Spleen (tissue), 7 donors: ENCODE measurements at regions not wholly inside any gene's neighbourhood (a gene's known extent, or its start where the extent isn't known, plus 50 kb on each side); places are given as distances from the start of the nearest gene placed in this dataset.
"Not testable (repeated sequence)": the region's sequence is repeated elsewhere in the genome, so short reads cannot be mapped to it uniquely, and the experiment has no call there.

Experiments used
- CTCF ChIP-seq, 11 experiments: fragments of 200-600 bp in 7 of 11; fragments of 450-650 bp in 4 of 11; sonication (generic) in 4 of 11; IDR thresholded peaks in 8 of 11; conservative IDR thresholded peaks in 3 of 11; 1 replicate in 7 of 11; 2 replicates in 4 of 11; pipeline versions ENCODE4 v1.4.0 to v1.8.0; 2016 to 2021; ENCODE audit warnings: antibody characterized with exemption in 11 of 11, inconsistent platforms in 4 of 11, mild to moderate bottlenecking in 1 of 11
- POLR2A ChIP-seq, 3 donors: fragments of 450-650 bp; IDR thresholded peaks; one replicate each; pipeline ENCODE4 v1.5.1; 2017; ENCODE audit warnings: antibody characterized with exemption in 3 of 3, mild to moderate bottlenecking in 1 of 3
- POLR2AphosphoS5 ChIP-seq, 3 donors: sonication (generic); formaldehyde crosslinking; IDR thresholded peaks; one replicate each; pipeline ENCODE4 v1.5.1; 2017; ENCODE audit warnings: antibody characterized with exemption in 3 of 3
- donor health status: DM: no; HTN: no; CAD: no; lungs with moderate emphysema.
- donor health status: DM: no; HTN: no; CAD: no.
- donor health status: DM: no; HTN: no; CAD: no.

- TF ChIP-seq POLR2A (IDR thresholded peaks at IDR 0.05); CTCF (IDR thresholded peaks at IDR 0.05 in 8 of 11, conservative IDR thresholded peaks at IDR 0.05 in 3 of 11); POLR2AphosphoS5 (IDR thresholded peaks at IDR 0.05): not testable (repeated sequence)
Observed at GRCh38 chr9:108731292-108731691, 124.5 kb downstream of the ACTL7B start.
